Tibial nerve (tissue), 4 donors: ENCODE measurements at regions not wholly inside any gene's neighbourhood (a gene's known extent, or its start where the extent isn't known, plus 50 kb on each side); places are given as distances from the start of the nearest gene placed in this dataset.

Experiments
- EP300 ChIP-seq, 2 donors: sonication (generic); formaldehyde crosslinking; IDR thresholded peaks; one replicate each; pipeline ENCODE4 v1.6.1; 2017; ENCODE audit warnings: antibody characterized with exemption in 2 of 2, mild to moderate bottlenecking in 1 of 2
- POLR2A ChIP-seq, 2 donors: fragments of 450-650 bp; IDR thresholded peaks; one replicate each; pipeline ENCODE4 v1.6.1; 2017; ENCODE audit warnings: antibody characterized with exemption in 2 of 2, mild to moderate bottlenecking in 2 of 2, moderate library complexity in 2 of 2
- TF ChIP-seq, protein P1 (sequence below), 5 experiments: fragments of 200-600 bp in 3 of 5; fragments of 450-650 bp in 2 of 5; sonication (generic) in 3 of 5; IDR thresholded peaks; one replicate each; pipeline ENCODE4 v1.5.1; 2016 to 2019; ENCODE audit warnings: antibody characterized with exemption in 5 of 5, mild to moderate bottlenecking in 3 of 5, moderate library complexity in 2 of 5

- TF ChIP-seq, protein P1, sequence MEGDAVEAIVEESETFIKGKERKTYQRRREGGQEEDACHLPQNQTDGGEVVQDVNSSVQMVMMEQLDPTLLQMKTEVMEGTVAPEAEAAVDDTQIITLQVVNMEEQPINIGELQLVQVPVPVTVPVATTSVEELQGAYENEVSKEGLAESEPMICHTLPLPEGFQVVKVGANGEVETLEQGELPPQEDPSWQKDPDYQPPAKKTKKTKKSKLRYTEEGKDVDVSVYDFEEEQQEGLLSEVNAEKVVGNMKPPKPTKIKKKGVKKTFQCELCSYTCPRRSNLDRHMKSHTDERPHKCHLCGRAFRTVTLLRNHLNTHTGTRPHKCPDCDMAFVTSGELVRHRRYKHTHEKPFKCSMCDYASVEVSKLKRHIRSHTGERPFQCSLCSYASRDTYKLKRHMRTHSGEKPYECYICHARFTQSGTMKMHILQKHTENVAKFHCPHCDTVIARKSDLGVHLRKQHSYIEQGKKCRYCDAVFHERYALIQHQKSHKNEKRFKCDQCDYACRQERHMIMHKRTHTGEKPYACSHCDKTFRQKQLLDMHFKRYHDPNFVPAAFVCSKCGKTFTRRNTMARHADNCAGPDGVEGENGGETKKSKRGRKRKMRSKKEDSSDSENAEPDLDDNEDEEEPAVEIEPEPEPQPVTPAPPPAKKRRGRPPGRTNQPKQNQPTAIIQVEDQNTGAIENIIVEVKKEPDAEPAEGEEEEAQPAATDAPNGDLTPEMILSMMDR (IDR thresholded peaks at IDR 0.05): no peak
- TF ChIP-seq POLR2A (IDR thresholded peaks at IDR 0.05): no peak
- no peak for TF ChIP-seq EP300 (IDR thresholded peaks at IDR 0.05)
These were observed 237.3 kb downstream of the DRD1 start for GRCh38 chr5:175206669-175207068.
